ENCODE measurements at regions not wholly inside any gene's neighbourhood (a gene's known extent, or its start where the extent isn't known, plus 50 kb on each side); places are given as distances from the start of the nearest gene placed in this dataset.

DNA sequence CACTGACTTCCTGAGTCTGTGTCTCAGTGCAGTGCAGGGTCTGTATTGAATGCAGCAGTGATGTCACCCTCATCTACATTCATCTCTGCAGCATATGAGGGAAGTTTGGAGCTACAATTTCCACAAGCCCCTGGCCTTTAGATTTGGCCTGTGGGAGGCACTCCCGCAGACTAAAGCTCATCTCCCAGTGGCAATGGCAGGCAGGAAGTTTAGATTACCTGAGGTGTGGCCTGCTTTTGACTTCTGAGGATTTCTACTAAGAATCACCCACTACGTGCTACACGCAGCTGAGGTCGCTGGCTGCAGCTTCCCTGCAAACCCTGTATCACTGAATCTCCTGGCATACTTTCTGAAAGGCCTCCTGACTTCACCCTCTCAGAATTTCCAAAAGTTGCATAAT is 202.2 kb upstream of the PRKD1 start:
- TF ChIP-seq, protein P1, sequence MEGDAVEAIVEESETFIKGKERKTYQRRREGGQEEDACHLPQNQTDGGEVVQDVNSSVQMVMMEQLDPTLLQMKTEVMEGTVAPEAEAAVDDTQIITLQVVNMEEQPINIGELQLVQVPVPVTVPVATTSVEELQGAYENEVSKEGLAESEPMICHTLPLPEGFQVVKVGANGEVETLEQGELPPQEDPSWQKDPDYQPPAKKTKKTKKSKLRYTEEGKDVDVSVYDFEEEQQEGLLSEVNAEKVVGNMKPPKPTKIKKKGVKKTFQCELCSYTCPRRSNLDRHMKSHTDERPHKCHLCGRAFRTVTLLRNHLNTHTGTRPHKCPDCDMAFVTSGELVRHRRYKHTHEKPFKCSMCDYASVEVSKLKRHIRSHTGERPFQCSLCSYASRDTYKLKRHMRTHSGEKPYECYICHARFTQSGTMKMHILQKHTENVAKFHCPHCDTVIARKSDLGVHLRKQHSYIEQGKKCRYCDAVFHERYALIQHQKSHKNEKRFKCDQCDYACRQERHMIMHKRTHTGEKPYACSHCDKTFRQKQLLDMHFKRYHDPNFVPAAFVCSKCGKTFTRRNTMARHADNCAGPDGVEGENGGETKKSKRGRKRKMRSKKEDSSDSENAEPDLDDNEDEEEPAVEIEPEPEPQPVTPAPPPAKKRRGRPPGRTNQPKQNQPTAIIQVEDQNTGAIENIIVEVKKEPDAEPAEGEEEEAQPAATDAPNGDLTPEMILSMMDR (IDR thresholded peaks at IDR 0.05), result no peak
- TF ChIP-seq POLR2A (IDR thresholded peaks at IDR 0.05), result no peak
